GM21576 (cell line): ENCODE measurements at regions not wholly inside any gene's neighbourhood (a gene's known extent, or its start where the extent isn't known, plus 50 kb on each side); places are given as distances from the start of the nearest gene placed in this dataset.

Source experiments
- ATAC-seq: cut with Tn5 transposase; IDR thresholded peaks from one replicate; pipeline ENCODE4 v1.9.1; 2021; ENCODE audit warnings: mild to moderate bottlenecking, moderate library complexity; ENCODE audit not compliant: unreplicated experiment

DNA sequence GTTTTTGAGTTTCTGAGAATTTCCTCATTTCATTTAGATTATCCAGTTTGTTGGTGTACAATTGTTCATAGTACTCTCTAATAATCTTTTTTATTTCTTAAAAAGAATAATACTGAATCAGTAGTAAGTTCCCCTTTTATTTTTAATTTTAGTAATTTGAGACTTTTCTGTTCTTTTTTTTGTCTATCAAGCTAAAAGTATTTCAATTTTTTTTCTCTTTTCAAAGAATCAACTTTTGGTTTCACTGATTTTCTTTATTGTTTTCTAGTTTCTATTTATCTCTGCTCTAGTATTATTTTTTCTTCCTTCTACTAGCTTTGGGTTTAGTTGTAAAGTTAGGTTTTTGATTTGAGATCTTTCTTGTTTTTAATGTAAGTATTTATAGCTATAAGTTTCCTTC is 60.6 kb upstream of the ARL15 start:
- ATAC-seq = no peak

DNA sequence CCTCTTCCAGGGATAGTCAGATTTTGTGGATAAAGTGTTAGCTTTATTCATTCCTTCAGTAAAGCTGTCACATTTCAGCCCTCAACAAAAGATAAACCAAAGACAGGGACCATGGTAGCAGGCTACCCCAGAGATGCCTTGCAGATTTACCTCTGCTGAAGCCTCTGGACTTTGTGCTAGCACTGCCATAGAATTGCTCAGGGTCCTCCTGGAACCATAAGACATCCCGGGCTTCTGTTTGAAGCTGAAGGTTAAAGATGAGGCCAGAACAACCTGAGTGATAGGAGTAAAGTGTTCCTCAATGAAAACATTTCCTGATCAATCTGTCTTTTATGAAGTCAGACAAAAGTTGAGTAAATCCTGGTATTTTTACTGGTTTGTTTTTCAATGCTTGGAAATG is 57.5 kb upstream of the ARL15 start:
- ATAC-seq = no peak

- no peak for ATAC-seq
Observed at GRCh38 chr5:54366707-54367106, 56.3 kb upstream of the ARL15 start.

DNA sequence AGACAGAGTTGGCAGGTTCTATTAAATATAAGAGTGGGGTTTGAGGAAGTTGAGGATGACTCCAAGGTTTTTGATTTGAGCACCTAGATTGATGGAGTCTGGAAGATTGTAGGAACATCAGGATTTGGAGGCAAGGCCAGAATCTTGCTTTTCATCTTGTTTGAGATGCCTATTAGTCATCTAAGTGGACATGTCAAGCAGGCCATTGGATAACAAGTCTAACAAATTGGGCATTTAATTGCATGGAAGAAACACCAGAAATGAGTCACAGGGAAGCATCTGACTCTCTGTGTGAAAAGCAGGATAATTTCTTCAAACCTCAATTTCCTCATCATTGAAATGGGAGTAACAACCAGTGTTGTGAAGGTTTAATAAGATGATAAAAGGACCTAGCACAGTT is 53.3 kb upstream of the ARL15 start:
- no peak for ATAC-seq

- ATAC-seq = no peak
Observed at GRCh38 chr5:54362992-54363625, 52.7 kb upstream of the ARL15 start.

DNA sequence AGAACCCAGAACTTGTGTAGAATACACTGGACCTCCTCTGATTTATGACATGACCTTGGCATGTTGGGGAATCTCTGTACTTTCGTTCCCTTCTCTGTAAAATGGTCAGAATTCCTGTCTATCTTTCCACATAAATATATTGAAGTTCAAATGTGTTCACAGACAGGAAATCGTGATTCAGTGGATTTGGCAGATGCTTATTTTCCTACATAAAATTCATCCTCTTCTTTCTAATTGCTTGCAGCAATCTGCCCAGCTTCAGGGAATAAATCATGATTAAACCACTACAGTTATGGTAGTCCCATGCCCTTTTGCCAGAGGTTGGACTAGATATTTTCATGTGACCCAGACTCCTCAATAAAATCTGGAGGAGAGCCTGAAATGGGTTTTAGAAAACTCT is 52.1 kb upstream of the ARL15 start:
- ATAC-seq = no peak

- ATAC-seq = no peak
Observed at GRCh38 chr5:54361691-54362411, 51.5 kb upstream of the ARL15 start.

- no peak for ATAC-seq
Observed at GRCh38 chr5:54360925-54361662, 50.7 kb upstream of the ARL15 start.
